Osteocyte (in vitro differentiated cells): ENCODE measurements at regions not wholly inside any gene's neighbourhood (a gene's known extent, or its start where the extent isn't known, plus 50 kb on each side); places are given as distances from the start of the nearest gene placed in this dataset.
A peak's percentile ranks its signal among the peaks of the same experiment; 100 is the strongest.

ENCODE experiments used
- DNase-seq: peaks from one replicate; pipeline ENCODE4 v3.0.0; 2021; ENCODE audit warnings: mixed read lengths; ENCODE audit not compliant: unreplicated experiment; ENCODE audit errors: extremely low spot score
- H3K27ac Mint-ChIP-seq: one replicate; pipeline ENCODE4 v1.8.0; 2021; ENCODE audit warnings: mild to moderate bottlenecking, mixed read lengths; ENCODE audit not compliant: unreplicated experiment
- H3K27me3 Mint-ChIP-seq: one replicate; pipeline ENCODE4 v1.8.0; 2021; ENCODE audit warnings: mixed read lengths; ENCODE audit not compliant: unreplicated experiment
- H3K36me3 Mint-ChIP-seq: one replicate; pipeline ENCODE4 v1.8.0; 2021; ENCODE audit warnings: mixed read lengths; ENCODE audit not compliant: unreplicated experiment
- H3K4me1 Mint-ChIP-seq: one replicate; pipeline ENCODE4 v1.8.0; 2021; ENCODE audit warnings: mixed read lengths; ENCODE audit not compliant: unreplicated experiment
- H3K4me3 Mint-ChIP-seq: one replicate; pipeline ENCODE4 v1.8.0; 2021; ENCODE audit warnings: mild to moderate bottlenecking, moderate library complexity, mixed read lengths; ENCODE audit not compliant: unreplicated experiment
- H3K9me3 Mint-ChIP-seq: one replicate; pipeline ENCODE4 v1.8.0; 2021; ENCODE audit warnings: mixed read lengths; ENCODE audit not compliant: unreplicated experiment
- CTCF ChIP-seq: fragments of 200-600 bp; sonication (generic); IDR thresholded peaks from 2 replicates; pipeline ENCODE4 v1.5.0; 2021; ENCODE audit warnings: antibody characterized with exemption, mild to moderate bottlenecking, moderate library complexity

DNA sequence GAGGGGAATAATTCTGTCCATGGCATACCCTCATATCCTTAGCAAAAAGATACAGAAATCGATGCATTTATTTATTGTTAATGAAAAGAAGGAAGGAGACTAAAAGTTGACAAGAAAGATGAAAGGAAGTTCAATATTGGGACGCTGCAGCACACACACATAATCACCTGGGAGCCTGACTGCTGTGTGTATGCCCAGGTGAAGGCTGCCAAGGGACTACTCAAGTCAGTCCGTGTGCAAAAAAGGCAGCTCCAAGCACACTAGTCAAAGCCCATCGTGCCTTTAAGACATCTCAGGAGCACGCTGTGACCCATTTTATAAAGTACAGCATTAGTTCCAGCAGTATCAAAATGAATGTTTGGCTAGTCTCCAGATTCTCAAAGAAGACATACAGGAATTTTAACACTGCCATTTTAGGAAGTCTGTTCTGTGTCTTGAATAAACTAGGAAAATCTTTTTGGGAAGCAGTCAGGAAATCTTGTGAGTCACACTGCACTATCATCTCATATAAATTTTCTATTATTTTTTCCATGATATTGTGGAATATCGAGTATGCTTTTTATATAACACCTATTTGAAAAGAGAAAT lies 363.9 kb downstream of the GASK1B start:
- peaks cover 17% of the 10 kb centered on the region for H3K9me3 Mint-ChIP-seq
- no peak for DNase-seq
- no peak overlapping the region for H3K27ac Mint-ChIP-seq
- no peaks in the 10 kb centered on the region for H3K27me3 Mint-ChIP-seq
- no peak overlapping the region for H3K4me3 Mint-ChIP-seq
- no peaks in the 10 kb centered on the region for H3K36me3 Mint-ChIP-seq
- TF ChIP-seq CTCF = no peak
- peaks cover 14% of the 10 kb centered on the region for H3K4me1 Mint-ChIP-seq

- peaks cover 5% of the 10 kb centered on the region for H3K36me3 Mint-ChIP-seq
- no peak overlapping the region for H3K27ac Mint-ChIP-seq
- H3K9me3 Mint-ChIP-seq = peaks cover 19% of the 10 kb centered on the region
- no peak overlapping the region for H3K4me3 Mint-ChIP-seq
- peaks cover 15% of the 10 kb centered on the region for H3K4me1 Mint-ChIP-seq
- H3K27me3 Mint-ChIP-seq = no peaks in the 10 kb centered on the region
- TF ChIP-seq CTCF = no peak
- no peak for DNase-seq
These were observed 366.6 kb downstream of the GASK1B start for GRCh38 chr4:157806184-157806583.

GRCh38 chr4:157804986-157805385 lies 367.8 kb downstream of the GASK1B start:
- H3K27ac Mint-ChIP-seq = no peak overlapping the region
- no peaks in the 10 kb centered on the region for H3K27me3 Mint-ChIP-seq
- H3K4me1 Mint-ChIP-seq = peaks cover 15% of the 10 kb centered on the region
- no peak overlapping the region for H3K4me3 Mint-ChIP-seq
- DNase-seq = no peak
- H3K36me3 Mint-ChIP-seq = peaks cover 5% of the 10 kb centered on the region
- H3K9me3 Mint-ChIP-seq = peaks cover 19% of the 10 kb centered on the region
- TF ChIP-seq CTCF = peak; percentile 58

GRCh38 chr4:157803845-157804521 lies 368.8 kb downstream of the GASK1B start:
- DNase-seq = no peak
- Mint-ChIP-seq H3K4me1 (peaks cover 10% of the 10 kb centered on the region), H3K27me3 (no peaks in the 10 kb centered on the region), H3K9me3 (peaks cover 19% of the 10 kb centered on the region), H3K4me3 (no peak overlapping the region), H3K36me3 (peaks cover 5% of the 10 kb centered on the region), H3K27ac (peak overlapping the region; percentile 40)
- no peak for TF ChIP-seq CTCF

- Mint-ChIP-seq H3K4me1 (peaks cover 6% of the 10 kb centered on the region), H3K27ac (no peak overlapping the region), H3K9me3 (peaks cover 16% of the 10 kb centered on the region), H3K27me3 (no peaks in the 10 kb centered on the region), H3K36me3 (peaks cover 5% of the 10 kb centered on the region), H3K4me3 (no peak overlapping the region)
- no peak for TF ChIP-seq CTCF
- DNase-seq = no peak
These were observed 369.4 kb downstream of the GASK1B start for GRCh38 chr4:157803421-157803820.
